H1 (cell line): ENCODE measurements at regions not wholly inside any gene's neighbourhood (a gene's known extent, or its start where the extent isn't known, plus 50 kb on each side); places are given as distances from the start of the nearest gene placed in this dataset.

ENCODE experiments used
- BACH1 ChIP-seq: IDR thresholded peaks from 2 replicates; pipeline ENCODE4 v1.6.1; 2012; ENCODE audit warnings: low read length, improper control_type of control experiment
- GABPA ChIP-seq: IDR thresholded peaks from 2 replicates; pipeline ENCODE4 v1.6.1; 2011; ENCODE audit warnings: mild to moderate bottlenecking, low read length, moderate library complexity, borderline replicate concordance; ENCODE audit not compliant: insufficient read depth
- JUN ChIP-seq: IDR thresholded peaks from 2 replicates; pipeline ENCODE4 v1.6.1; 2011; ENCODE audit warnings: low read depth, mild to moderate bottlenecking, improper control_type of control experiment, low read length
- POLR2A ChIP-seq, 2 experiments: IDR thresholded peaks; 1 replicate in 1 of 2; 2 replicates in 1 of 2; pipeline ENCODE4 v1.6.1; 2011; ENCODE audit warnings: low read depth in 2 of 2, low read length in 2 of 2, mild to moderate bottlenecking in 2 of 2; ENCODE audit errors: control extremely low read depth in 1 of 2
- POLR2AphosphoS5 ChIP-seq: IDR thresholded peaks from 2 replicates; pipeline ENCODE4 v1.6.1; 2011; ENCODE audit warnings: low read depth, low read length
- RNF2 ChIP-seq: fragments of 200-900, 300-1000 bp; sonication (generic); IDR thresholded peaks from 2 replicates; pipeline ENCODE4 v1.7.1; 2016; ENCODE audit warnings: borderline replicate concordance, low read depth, mild to moderate bottlenecking, antibody characterized with exemption, low read length; ENCODE audit not compliant: poor library complexity, severe bottlenecking; ENCODE audit errors: missing control alignments
- TAF1 ChIP-seq: IDR thresholded peaks from 2 replicates; pipeline ENCODE4 v1.6.1; 2011; ENCODE audit warnings: mild to moderate bottlenecking, low read depth, low read length
- YY1 ChIP-seq: IDR thresholded peaks from 2 replicates; pipeline ENCODE4 v1.6.1; 2011; ENCODE audit warnings: low read depth, mild to moderate bottlenecking, low read length
- TF ChIP-seq, protein P1 (sequence below), 3 experiments: IDR thresholded peaks; 1 replicate in 2 of 3; 2 replicates in 1 of 3; pipeline versions ENCODE4 v1.5.1 to v1.6.1; 2011; ENCODE audit warnings: low read length in 3 of 3, mild to moderate bottlenecking in 3 of 3, inconsistent platforms in 2 of 3, low read depth in 1 of 3, moderate library complexity in 1 of 3; ENCODE audit not compliant: insufficient read depth in 1 of 3; ENCODE audit errors: control extremely low read depth in 1 of 3

DNA sequence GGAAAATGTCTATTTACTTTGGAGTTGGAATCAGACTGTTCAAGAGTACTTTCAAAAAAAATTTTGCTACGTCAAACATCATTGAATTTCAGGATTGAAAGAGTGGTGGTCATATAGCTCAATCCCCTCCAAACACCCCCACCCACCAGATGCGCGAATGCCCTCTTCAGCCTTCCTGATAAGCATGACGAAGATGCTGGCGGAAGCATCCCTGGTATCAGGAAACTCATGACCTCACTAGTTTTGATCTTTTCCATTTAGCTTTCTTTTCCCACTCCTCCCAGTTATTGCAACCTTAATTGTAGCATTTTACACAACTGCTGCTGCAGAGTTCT, 104.4 kb downstream of the LEPR start:
- TF ChIP-seq POLR2A (IDR thresholded peaks at IDR 0.05; ENCODE audit: control extremely low read depth in 1 of 2, low read depth in 2 of 2, low read length in 2 of 2) (no peak), BACH1 (no peak), RNF2 (no peak), TAF1 (no peak), JUN (no peak), GABPA (no peak), POLR2AphosphoS5 (no peak), YY1 (no peak)
- TF ChIP-seq, protein P1, sequence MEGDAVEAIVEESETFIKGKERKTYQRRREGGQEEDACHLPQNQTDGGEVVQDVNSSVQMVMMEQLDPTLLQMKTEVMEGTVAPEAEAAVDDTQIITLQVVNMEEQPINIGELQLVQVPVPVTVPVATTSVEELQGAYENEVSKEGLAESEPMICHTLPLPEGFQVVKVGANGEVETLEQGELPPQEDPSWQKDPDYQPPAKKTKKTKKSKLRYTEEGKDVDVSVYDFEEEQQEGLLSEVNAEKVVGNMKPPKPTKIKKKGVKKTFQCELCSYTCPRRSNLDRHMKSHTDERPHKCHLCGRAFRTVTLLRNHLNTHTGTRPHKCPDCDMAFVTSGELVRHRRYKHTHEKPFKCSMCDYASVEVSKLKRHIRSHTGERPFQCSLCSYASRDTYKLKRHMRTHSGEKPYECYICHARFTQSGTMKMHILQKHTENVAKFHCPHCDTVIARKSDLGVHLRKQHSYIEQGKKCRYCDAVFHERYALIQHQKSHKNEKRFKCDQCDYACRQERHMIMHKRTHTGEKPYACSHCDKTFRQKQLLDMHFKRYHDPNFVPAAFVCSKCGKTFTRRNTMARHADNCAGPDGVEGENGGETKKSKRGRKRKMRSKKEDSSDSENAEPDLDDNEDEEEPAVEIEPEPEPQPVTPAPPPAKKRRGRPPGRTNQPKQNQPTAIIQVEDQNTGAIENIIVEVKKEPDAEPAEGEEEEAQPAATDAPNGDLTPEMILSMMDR (IDR thresholded peaks at IDR 0.05; ENCODE audit: control extremely low read depth in 1 of 3, insufficient read depth in 1 of 3, low read depth in 1 of 3, low read length in 3 of 3): no peak
